Subcutaneous abdominal adipose tissue (tissue), 5 donors: ENCODE measurements at regions not wholly inside any gene's neighbourhood (a gene's known extent, or its start where the extent isn't known, plus 50 kb on each side); places are given as distances from the start of the nearest gene placed in this dataset.
A peak's percentile ranks its signal among the peaks of the same experiment; 100 is the strongest.

Experiments
- H3K27ac ChIP-seq: one replicate; pipeline ENCODE4 v1.7.0; 2013; ENCODE audit warnings: low read depth, mild to moderate bottlenecking, inconsistent platforms, low read length, moderate library complexity
- H3K27me3 ChIP-seq, 5 donors: one replicate each; pipeline ENCODE4 v1.7.0; 2013; ENCODE audit warnings: low read length in 5 of 5, inconsistent platforms in 1 of 5; ENCODE audit not compliant: control insufficient read depth in 5 of 5, insufficient read depth in 4 of 5
- H3K36me3 ChIP-seq, 5 donors: one replicate each; pipeline ENCODE4 v1.7.0; 2013; ENCODE audit warnings: low read length in 5 of 5; ENCODE audit not compliant: control insufficient read depth in 5 of 5, insufficient read depth in 5 of 5
- H3K4me1 ChIP-seq, 5 donors: one replicate each; pipeline ENCODE4 v1.7.0; 2013; ENCODE audit warnings: low read length in 5 of 5, mild to moderate bottlenecking in 3 of 5, moderate library complexity in 1 of 5; ENCODE audit not compliant: control insufficient read depth in 5 of 5, insufficient read depth in 5 of 5
- H3K4me3 ChIP-seq, 5 donors: one replicate each; pipeline ENCODE4 v1.7.0; 2013; ENCODE audit warnings: low read length in 5 of 5, low read depth in 1 of 5
- H3K9ac ChIP-seq, 5 donors: one replicate each; pipeline ENCODE4 v1.7.0; 2013; ENCODE audit warnings: low read length in 5 of 5, mild to moderate bottlenecking in 4 of 5, moderate library complexity in 3 of 5
- H3K9me3 ChIP-seq, 5 donors: one replicate each; pipeline ENCODE4 v1.7.0; 2013; ENCODE audit warnings: low read length in 5 of 5; ENCODE audit not compliant: control insufficient read depth in 5 of 5
- donor health status: healthy.
- donor health status: healthy.
- donor health status: healthy.
- donor health status: healthy.
- donor health status: healthy.

DNA sequence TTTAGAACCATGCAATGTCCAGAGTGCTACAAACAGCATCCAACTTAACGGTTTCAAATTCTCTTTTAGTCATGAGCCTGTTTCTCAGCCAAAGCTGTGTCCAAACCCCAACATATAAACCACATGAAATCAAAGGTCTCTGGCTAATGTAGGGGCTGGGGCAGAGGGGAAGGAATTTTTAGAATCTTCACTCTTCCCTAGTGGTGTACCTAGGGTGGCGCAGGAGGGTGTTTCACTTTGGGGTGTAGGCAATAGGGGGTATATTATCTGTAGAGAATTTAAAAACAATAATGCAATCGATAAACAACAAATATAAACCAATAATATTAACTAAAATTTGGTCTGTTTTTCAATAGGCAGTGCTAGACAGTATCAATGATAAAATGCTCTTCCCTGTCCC lies 132.1 kb upstream of the BRINP1 start:
- Histone ChIP-seq H3K9me3 (no peaks in the 10 kb centered on the region), H3K4me3 (no peak overlapping the region), H3K4me1 (no peaks in the 10 kb centered on the region), H3K9ac (no peak overlapping the region), H3K36me3 (no peaks in the 10 kb centered on the region), H3K27ac (no peak overlapping the region), H3K27me3 (no peaks in the 10 kb centered on the region)

DNA sequence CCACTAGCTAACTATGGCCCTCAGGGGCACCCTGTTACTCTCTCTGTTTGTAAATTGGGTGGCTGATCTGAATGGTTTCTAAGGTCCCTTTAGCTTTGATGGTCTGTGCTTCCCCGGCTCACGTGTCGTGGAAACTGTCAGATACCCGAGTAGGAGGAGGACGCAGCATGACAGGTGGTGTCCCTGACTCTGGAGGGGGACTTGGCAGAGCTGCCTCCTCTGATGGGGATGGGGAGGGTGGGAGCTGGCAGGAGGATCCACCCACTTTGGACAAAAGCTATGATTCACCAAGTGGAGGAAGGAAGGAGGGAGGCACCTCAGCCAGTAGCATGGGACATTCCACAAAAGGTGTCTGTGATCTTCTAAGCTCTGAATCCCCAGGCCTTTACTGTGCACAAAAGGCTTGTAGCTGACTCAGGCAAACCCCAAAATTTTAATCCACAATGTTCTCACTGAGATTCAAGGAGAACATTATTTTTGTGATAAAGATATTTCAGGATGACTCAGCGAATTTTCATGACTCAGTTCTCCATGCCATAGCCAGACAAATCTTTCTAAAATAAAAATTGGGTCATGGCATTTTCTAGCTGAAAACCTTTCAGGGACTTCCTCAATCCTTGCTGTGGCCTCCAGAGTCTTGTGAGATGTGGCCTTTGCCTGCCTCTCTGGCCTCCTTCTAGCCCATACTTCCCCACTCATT lies 131.0 kb upstream of the BRINP1 start:
- H3K36me3 ChIP-seq: no peaks in the 10 kb centered on the region
- no peak overlapping the region for H3K9ac ChIP-seq
- H3K27me3 ChIP-seq: no peaks in the 10 kb centered on the region
- H3K9me3 ChIP-seq: no peaks in the 10 kb centered on the region
- H3K4me3 ChIP-seq: no peak overlapping the region
- no peaks in the 10 kb centered on the region for H3K4me1 ChIP-seq
- no peak overlapping the region for H3K27ac ChIP-seq

DNA sequence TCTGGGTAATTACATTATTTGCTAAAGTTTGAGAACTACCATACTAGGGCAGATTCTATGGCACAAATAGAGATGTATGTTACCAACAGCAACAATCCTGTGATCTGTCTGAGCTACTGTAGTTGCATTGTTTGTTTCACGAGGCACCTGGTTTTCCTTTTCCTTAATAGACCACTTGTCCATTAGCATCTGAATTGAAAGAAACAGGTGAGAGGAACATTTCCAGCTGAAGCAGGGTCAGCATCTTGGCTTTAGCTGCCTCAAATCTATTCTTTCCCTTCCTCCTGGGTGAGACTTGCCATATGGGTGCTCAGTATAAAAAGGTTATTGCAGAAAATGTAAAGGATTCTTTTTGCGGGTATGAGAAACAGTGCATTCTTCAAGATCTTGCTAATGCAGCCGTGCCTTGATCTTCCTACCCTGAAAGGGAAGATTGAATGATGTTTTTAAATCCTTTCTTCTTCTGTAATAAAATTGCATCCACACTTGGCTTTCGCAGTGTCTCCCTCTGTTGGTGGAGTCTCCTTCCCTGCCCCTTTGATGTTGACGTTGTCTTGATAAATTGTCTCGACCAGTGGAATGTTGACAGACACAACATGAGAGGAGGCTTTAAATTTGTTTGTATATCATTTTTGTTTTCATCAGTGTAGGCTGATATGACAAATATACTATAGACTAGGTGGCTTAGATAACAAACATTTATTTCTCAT lies 118.0 kb upstream of the BRINP1 start:
- Histone ChIP-seq H3K9ac (no peak overlapping the region), H3K9me3 (no peaks in the 10 kb centered on the region)

GRCh38 chr9:119483153-119483552 lies 113.9 kb upstream of the BRINP1 start:
- Histone ChIP-seq H3K27me3 (no peaks in the 10 kb centered on the region), H3K9me3 (no peaks in the 10 kb centered on the region), H3K36me3 (no peaks in the 10 kb centered on the region), H3K4me3 (no peak overlapping the region), H3K9ac (no peak overlapping the region), H3K4me1 (no peaks in the 10 kb centered on the region), H3K27ac (no peak overlapping the region)

More for the DNA sequence above, 118.0 kb upstream of the BRINP1 start:
- Histone ChIP-seq H3K4me3 (no peak overlapping the region), H3K4me1 (no peaks in the 10 kb centered on the region), H3K27ac (no peak overlapping the region), H3K36me3 (no peaks in the 10 kb centered on the region), H3K27me3 (no peaks in the 10 kb centered on the region)

DNA sequence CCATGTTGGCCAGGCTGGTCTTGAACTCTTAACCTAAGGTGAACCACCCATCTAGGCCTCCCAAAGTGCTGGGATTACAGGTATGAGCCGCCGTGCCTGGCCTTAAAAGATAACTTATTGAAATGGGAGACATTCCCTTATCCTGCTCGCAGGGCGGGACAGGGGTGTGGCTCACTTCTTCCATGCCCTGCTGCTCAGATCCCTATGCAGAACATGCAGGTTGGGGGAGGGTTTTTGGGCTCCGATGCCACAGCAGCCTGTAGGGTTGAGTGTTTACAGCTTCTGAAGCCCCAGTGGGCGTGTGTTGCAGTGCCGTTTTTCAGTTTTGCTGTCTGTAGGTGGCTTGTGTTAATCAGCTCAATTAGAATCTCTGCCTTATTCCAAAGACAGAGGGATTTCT lies 108.0 kb upstream of the BRINP1 start:
- Histone ChIP-seq H3K27me3 (no peaks in the 10 kb centered on the region), H3K4me3 (peak overlapping the region in 1 of 5 donors; percentile 29), H3K27ac (no peak overlapping the region), H3K4me1 (no peaks in the 10 kb centered on the region), H3K9me3 (no peaks in the 10 kb centered on the region), H3K36me3 (no peaks in the 10 kb centered on the region), H3K9ac (no peak overlapping the region)

DNA sequence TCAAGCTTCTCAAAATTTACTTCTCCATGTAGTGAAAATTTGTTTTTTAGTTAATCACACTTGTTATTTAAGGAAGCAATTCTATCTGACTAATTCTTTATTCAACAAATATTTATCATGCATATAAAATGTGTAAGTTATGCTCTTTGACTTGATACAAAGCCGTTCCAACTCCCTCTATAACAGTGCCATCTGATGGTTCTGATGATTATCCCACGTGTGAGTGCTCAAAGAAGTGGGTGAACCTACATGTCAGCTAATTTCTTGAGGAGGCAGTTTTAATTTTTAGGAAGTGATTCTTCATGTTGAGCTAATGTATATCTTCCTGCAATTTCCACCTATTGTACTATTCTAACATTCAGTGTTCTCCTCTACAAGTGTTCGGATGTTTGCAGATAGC lies 88.8 kb upstream of the BRINP1 start:
- peaks cover 0 to 3% (median 0%) of the 10 kb centered on the region in 5 donors for H3K27me3 ChIP-seq

DNA sequence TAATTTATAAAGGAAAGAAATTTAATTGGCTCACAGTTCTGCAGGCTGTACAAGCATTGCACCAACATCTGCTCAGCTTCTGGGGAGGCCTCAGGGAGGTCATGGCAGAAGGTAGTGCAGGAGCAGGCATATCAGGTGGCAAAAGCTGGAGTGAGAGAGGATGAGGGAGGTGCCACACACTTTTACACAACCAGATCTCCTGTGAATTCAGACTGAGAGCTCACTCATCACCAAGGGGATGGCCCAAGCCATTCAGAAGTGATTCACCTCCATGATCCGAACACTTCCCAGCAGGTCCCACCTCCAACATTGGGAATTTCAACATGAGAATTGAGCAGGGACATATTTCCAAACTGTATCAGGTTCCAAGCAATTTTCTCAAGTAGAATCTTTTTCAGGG lies 84.7 kb upstream of the BRINP1 start:
- no peak overlapping the region for H3K4me3 ChIP-seq
- H3K9ac ChIP-seq: no peak overlapping the region
- no peaks in the 10 kb centered on the region for H3K36me3 ChIP-seq
- H3K27ac ChIP-seq: no peak overlapping the region
- no peaks in the 10 kb centered on the region for H3K27me3 ChIP-seq
- no peaks in the 10 kb centered on the region for H3K9me3 ChIP-seq
- H3K4me1 ChIP-seq: no peaks in the 10 kb centered on the region

More for the DNA sequence above, 88.8 kb upstream of the BRINP1 start:
- no peaks in the 10 kb centered on the region for H3K9me3 ChIP-seq
- H3K4me1 ChIP-seq: no peaks in the 10 kb centered on the region
- H3K9ac ChIP-seq: no peak overlapping the region
- no peaks in the 10 kb centered on the region for H3K36me3 ChIP-seq
- no peak overlapping the region for H3K4me3 ChIP-seq
- no peak overlapping the region for H3K27ac ChIP-seq

GRCh38 chr9:119453490-119453911 lies 84.3 kb upstream of the BRINP1 start:
- Histone ChIP-seq H3K4me1 (no peaks in the 10 kb centered on the region), H3K9ac (no peak overlapping the region), H3K4me3 (no peak overlapping the region), H3K27ac (no peak overlapping the region), H3K36me3 (no peaks in the 10 kb centered on the region), H3K9me3 (no peaks in the 10 kb centered on the region), H3K27me3 (no peaks in the 10 kb centered on the region)

GRCh38 chr9:119451426-119451825 lies 82.2 kb upstream of the BRINP1 start:
- no peaks in the 10 kb centered on the region for H3K9me3 ChIP-seq
- no peak overlapping the region for H3K27ac ChIP-seq
- no peaks in the 10 kb centered on the region for H3K36me3 ChIP-seq
- H3K4me1 ChIP-seq: no peaks in the 10 kb centered on the region
- no peak overlapping the region for H3K9ac ChIP-seq
- H3K4me3 ChIP-seq: no peak overlapping the region
- H3K27me3 ChIP-seq: no peaks in the 10 kb centered on the region

- no peak overlapping the region for H3K9ac ChIP-seq
- H3K36me3 ChIP-seq: no peaks in the 10 kb centered on the region
- no peak overlapping the region for H3K27ac ChIP-seq
- no peak overlapping the region for H3K4me3 ChIP-seq
- H3K4me1 ChIP-seq: no peaks in the 10 kb centered on the region
- H3K27me3 ChIP-seq: peaks cover 0 to 2% (median 0%) of the 10 kb centered on the region in 5 donors
- no peaks in the 10 kb centered on the region for H3K9me3 ChIP-seq
Measured at GRCh38 chr9:119443179-119443578, 73.9 kb upstream of the BRINP1 start.
